ENCODE measurements at regions not wholly inside any gene's neighbourhood (a gene's known extent, or its start where the extent isn't known, plus 50 kb on each side); places are given as distances from the start of the nearest gene placed in this dataset.

GRCh38 chr5:124574521-124575436, 171.7 kb downstream of the ZNF608 start:
- no peaks in the 10 kb centered on the region for H3K27me3 ChIP-seq (replicated peaks in 1 of 4; ENCODE audit: control insufficient read depth in 3 of 4, extremely low read depth in 1 of 4, insufficient read depth in 3 of 4, low read length in 3 of 4)
- no peak overlapping the region; a peak in 1 of 4 replicates for H3K4me2 ChIP-seq (ENCODE audit: insufficient read depth in 1 of 2, low read depth in 2 of 2, low read length in 2 of 2)
- DNase-seq (ENCODE audit: low read depth in 1 of 2, low spot score in 2 of 2), result no peak
- H3K14ac ChIP-seq (ENCODE audit: insufficient read length), result no peak overlapping the region
- no peak overlapping the region for H4K91ac ChIP-seq (replicated peaks; ENCODE audit: insufficient read length, low read length)
- no peak overlapping the region; the same call in 1 of the 2 replicates for H2BK5ac ChIP-seq (ENCODE audit: low read depth, low read length)
- peak overlapping the region; percentile 68 for H2BK20ac ChIP-seq (ENCODE audit: low read length)
- no peak overlapping the region for H2BK15ac ChIP-seq (ENCODE audit: low read length)
- no peak overlapping the region for H2BK120ac ChIP-seq (replicated peaks; ENCODE audit: low read depth, low read length)
- H3K23me2 ChIP-seq (ENCODE audit: low read depth, low read length), result no peaks in the 10 kb centered on the region
- no peaks in the 10 kb centered on the region for H4K20me1 ChIP-seq (replicated peaks in 1 of 2; ENCODE audit: control insufficient read depth in 1 of 2, insufficient read depth in 2 of 2, low read length in 2 of 2)
- no peaks in the 10 kb centered on the region for H3K36me3 ChIP-seq (ENCODE audit: control insufficient read depth in 2 of 4, insufficient read depth in 4 of 4, low read length in 3 of 4)
- no peak for FAIRE-seq
- ChIA-PET CTCF (ENCODE audit: partially characterized antibody) (interaction anchor here (1.5 kb wide), 1 partner anchor 99 kb away, joined by 3 read pairs; no protein-coding TSS in a partner anchor), POLR2A (ENCODE audit: partially characterized antibody) (no interaction called here)
- peaks cover 2 to 38% (median 15%) of the 10 kb centered on the region in 4 experiments; a peak in 5 of 7 replicates for H3K4me1 ChIP-seq (replicated peaks in 1 of 4; ENCODE audit: control insufficient read depth in 3 of 4, insufficient read depth in 4 of 4, low read length in 3 of 4)
- H3K56ac ChIP-seq (replicated peaks; ENCODE audit: insufficient read length, low read depth, low read length), result no peak overlapping the region
- no peaks in the 10 kb centered on the region for H3K9me3 ChIP-seq (ENCODE audit: insufficient read depth in 2 of 2, low read depth in 1 of 2, low read length in 1 of 2)
- H2AK5ac ChIP-seq (ENCODE audit: low read depth, low read length), result peak overlapping the region; percentile 59; the same call in 1 of the 2 replicates
- H3K9ac ChIP-seq (replicated peaks in 1 of 4; ENCODE audit: extremely low read depth in 1 of 4, low read depth in 3 of 4, low read length in 3 of 4), result no peak overlapping the region
- no peak overlapping the region for H3K4ac ChIP-seq (replicated peaks; ENCODE audit: insufficient read length, low read depth, low read length)
- WGBS, 2 experiments (ENCODE audit: extremely low coverage in 1 of 2, insufficient coverage in 1 of 2, insufficient read length in 1 of 2, insufficient replicate concordance in 2 of 2, low coverage in 1 of 2, low lambda C conversion rate in 2 of 2, missing lambda C conversion rate in 1 of 2), result 81% methylated on average over 7 of the region's 7 CpGs; no CpG with 5 or more reads in 1 of the 2 experiments
- H3K4me3 ChIP-seq (ENCODE audit: extremely low read depth in 1 of 4, insufficient read depth in 2 of 4, low read depth in 3 of 4, low read length in 4 of 4), result no peak overlapping the region
- no peaks in the 10 kb centered on the region for H3K79me1 ChIP-seq (ENCODE audit: low read depth, low read length)
- no peak overlapping the region for H3K27ac ChIP-seq (ENCODE audit: low read depth, low read length)
- peak overlapping the region; percentile 32; the same call in 1 of the 2 replicates for H2BK12ac ChIP-seq (ENCODE audit: low read depth, low read length)
- H4K5ac ChIP-seq (ENCODE audit: insufficient read length, low read depth, low read length), result no peak overlapping the region
- H4K8ac ChIP-seq (ENCODE audit: extremely low read depth, insufficient read depth, low read length), result no peak overlapping the region
- H3K79me2 ChIP-seq (ENCODE audit: control insufficient read depth in 1 of 2, insufficient read depth in 2 of 2, low read length in 2 of 2), result no peaks in the 10 kb centered on the region
- peak overlapping the region; percentile 19; the same call in 1 of the 2 replicates for H3K18ac ChIP-seq (ENCODE audit: extremely low read depth, low read length)
- H3K23ac ChIP-seq (ENCODE audit: insufficient read length), result no peak overlapping the region
- H2AFZ ChIP-seq (ENCODE audit: low read length), result no peak overlapping the region
- TF ChIP-seq TCF12 (IDR thresholded peaks at IDR 0.05; ENCODE audit: low read depth, low read length), result no peak
- no peak for TF ChIP-seq RNF2 (IDR thresholded peaks at IDR 0.05; ENCODE audit: borderline replicate concordance, low read depth, low read length, missing control alignments, poor library complexity, severe bottlenecking)
- TF ChIP-seq EGR1 (IDR thresholded peaks at IDR 0.05; ENCODE audit: borderline replicate concordance, low read depth, low read length), result no peak
- TF ChIP-seq ZNF274 (IDR thresholded peaks at IDR 0.05; ENCODE audit: borderline replicate concordance, extremely low read depth, low read length), result no peak
- TF ChIP-seq POU5F1 (IDR thresholded peaks at IDR 0.05; ENCODE audit: low read depth, low read length), result no peak
- TF ChIP-seq MAX (IDR thresholded peaks at IDR 0.05), result no peak
- no peak for TF ChIP-seq POLR2AphosphoS5 (IDR thresholded peaks at IDR 0.05; ENCODE audit: low read depth, low read length)
- TF ChIP-seq BCL11A (IDR thresholded peaks at IDR 0.05; ENCODE audit: low read depth in 2 of 2, low read length in 2 of 2), result no peak
- no peak for TF ChIP-seq TAF1 (IDR thresholded peaks at IDR 0.05; ENCODE audit: low read depth, low read length)
- TF ChIP-seq PHF8 (conservative IDR thresholded peaks at IDR 0.05; ENCODE audit: low read depth, low read length), result no peak
- no peak for TF ChIP-seq KDM1A (IDR thresholded peaks at IDR 0.05; ENCODE audit: borderline replicate concordance, low read length)
- no peak for TF ChIP-seq HDAC6 (IDR thresholded peaks at IDR 0.05; ENCODE audit: low read depth, low read length)

All from H1 (cell line).